ENCODE measurements at regions not wholly inside any gene's neighbourhood (a gene's known extent, or its start where the extent isn't known, plus 50 kb on each side); places are given as distances from the start of the nearest gene placed in this dataset.

- TF ChIP-seq CTCF (IDR thresholded peaks at IDR 0.05) (no peak), POLR2A (IDR thresholded peaks at IDR 0.05) (no peak)
Observed at GRCh38 chr17:74010903-74011302, 192.6 kb upstream of the RPL38 start.

Measured in uterus (tissue), 2 donors.